Coronary artery (tissue), 2 donors: ENCODE measurements at regions not wholly inside any gene's neighbourhood (a gene's known extent, or its start where the extent isn't known, plus 50 kb on each side); places are given as distances from the start of the nearest gene placed in this dataset.

Source experiments
- DNase-seq: peaks from one replicate; pipeline ENCODE4 v3.0.0-alpha.2; 2017; ENCODE audit warnings: low spot score
- H3K27ac ChIP-seq, 2 donors: fragments of 200-600 bp; sonication (generic); one replicate each; pipeline ENCODE4 v1.5.1; 2016 to 2019
- H3K4me3 ChIP-seq: fragments of 200-600 bp; sonication (generic); 2 replicates; pipeline ENCODE4 v1.5.1; 2016; ENCODE audit warnings: mild to moderate bottlenecking, moderate library complexity
- CTCF ChIP-seq: fragments of 200-600 bp; sonication (generic); IDR thresholded peaks from one replicate; pipeline ENCODE4 v1.5.1; 2019; ENCODE audit warnings: antibody characterized with exemption

GRCh38 chr1:175793617-175794016 lies 50.2 kb upstream of the TNR start:
- DNase-seq, result no peak
- H3K27ac ChIP-seq, result peak overlapping the region; percentile 52 to 69
- no peak overlapping the region for H3K4me3 ChIP-seq
- TF ChIP-seq CTCF, result no peak
